H1 (cell line): ENCODE measurements at regions not wholly inside any gene's neighbourhood (a gene's known extent, or its start where the extent isn't known, plus 50 kb on each side); places are given as distances from the start of the nearest gene placed in this dataset.

Source experiments
- CTCF ChIA-PET: fragments of 300-600 bp; sonication (Branson Sonifier 250); formaldehyde crosslinking; loops from one replicate; lab custom pipeline; 2021; ENCODE audit not compliant: partially characterized antibody; lab: Charles Lee
- POLR2A ChIA-PET: fragments of 300-600 bp; sonication (Branson Sonifier 250); formaldehyde crosslinking; loops from one replicate; lab custom pipeline; 2021; ENCODE audit warnings: inconsistent platforms; ENCODE audit not compliant: partially characterized antibody; lab: Charles Lee
- DNase-seq, 2 experiments: peaks; one replicate each; pipeline versions ENCODE4 v3.0.0 to v3.0.0-alpha.2; 2010 to 2022; ENCODE audit warnings: low spot score in 2 of 2, low read depth in 1 of 2, mixed read lengths in 1 of 2
- FAIRE-seq: peaks from 2 replicates; lab custom pipeline; 2011; peaks lifted over from hg19 to GRCh38; lab: Jason Lieb, UNC
- H2AFZ ChIP-seq: 2 replicates; pipeline ENCODE4 v1.8.1; 2012; ENCODE audit warnings: low read length, inconsistent platforms
- H2AK5ac ChIP-seq: 2 replicates; pipeline ENCODE4 v1.6.1; 2013; ENCODE audit warnings: low read depth, low read length
- H2BK120ac ChIP-seq: replicated peaks from 2 replicates; pipeline ENCODE3; 2013; ENCODE audit warnings: low read depth, low read length, inconsistent platforms
- H2BK12ac ChIP-seq: 2 replicates; pipeline ENCODE4 v1.6.1; 2013; ENCODE audit warnings: low read depth, low read length
- H2BK15ac ChIP-seq: 2 replicates; pipeline ENCODE4 v1.6.1; 2013; ENCODE audit warnings: low read length
- H2BK20ac ChIP-seq: 2 replicates; pipeline ENCODE4 v1.6.1; 2013; ENCODE audit warnings: low read length
- H2BK5ac ChIP-seq: 2 replicates; pipeline ENCODE4 v1.6.1; 2013; ENCODE audit warnings: low read depth, low read length
- H3K14ac ChIP-seq: 2 replicates; pipeline ENCODE4 v1.6.1; 2013; ENCODE audit warnings: inconsistent platforms; ENCODE audit not compliant: insufficient read length
- H3K18ac ChIP-seq: 2 replicates; pipeline ENCODE4 v1.6.1; 2013; ENCODE audit warnings: low read length; ENCODE audit errors: extremely low read depth
- H3K23ac ChIP-seq: 2 replicates; pipeline ENCODE4 v1.6.1; 2013; ENCODE audit warnings: inconsistent platforms; ENCODE audit not compliant: insufficient read length
- H3K23me2 ChIP-seq: 2 replicates; pipeline ENCODE4 v1.6.1; 2013; ENCODE audit warnings: low read depth, low read length
- H3K27ac ChIP-seq: 2 replicates; pipeline ENCODE4 v1.6.1; 2011; ENCODE audit warnings: low read depth, low read length, inconsistent platforms
- H3K27me3 ChIP-seq, 4 experiments: replicated peaks in 1 of 4; 1 replicate in 1 of 4; 2 replicates in 3 of 4; pipeline versions ENCODE4 v1.6.1 to v1.8.1; 2011 to 2013; ENCODE audit warnings: low read length in 3 of 4, mild to moderate bottlenecking in 3 of 4, inconsistent platforms in 2 of 4, mixed read lengths in 2 of 4, moderate library complexity in 1 of 4; ENCODE audit not compliant: control insufficient read depth in 3 of 4, insufficient read depth in 3 of 4; ENCODE audit errors: extremely low read depth in 1 of 4
- H3K36me3 ChIP-seq, 4 experiments: 2 replicates each; pipeline versions ENCODE4 v1.6.1 to v1.8.1; 2011 to 2013; ENCODE audit warnings: mild to moderate bottlenecking in 4 of 4, low read length in 3 of 4, moderate library complexity in 2 of 4, control low read depth in 1 of 4, inconsistent platforms in 1 of 4; ENCODE audit not compliant: insufficient read depth in 4 of 4, control insufficient read depth in 2 of 4
- H3K4ac ChIP-seq: replicated peaks from 2 replicates; pipeline ENCODE3; 2013; ENCODE audit warnings: low read length, low read depth, mixed read lengths, inconsistent platforms; ENCODE audit not compliant: insufficient read length
- H3K4me1 ChIP-seq, 4 experiments: replicated peaks in 1 of 4; 1 replicate in 1 of 4; 2 replicates in 3 of 4; pipeline versions ENCODE4 v1.6.1 to v1.8.1; 2011 to 2013; ENCODE audit warnings: low read length in 3 of 4, inconsistent platforms in 2 of 4, mixed read lengths in 1 of 4; ENCODE audit not compliant: insufficient read depth in 4 of 4, control insufficient read depth in 3 of 4
- H3K4me2 ChIP-seq, 2 experiments: 2 replicates each; pipeline versions ENCODE4 v1.6.1 to v1.8.1; 2011 to 2013; ENCODE audit warnings: low read depth in 2 of 2, low read length in 2 of 2, control low read depth in 1 of 2, inconsistent platforms in 1 of 2, mild to moderate bottlenecking in 1 of 2; ENCODE audit not compliant: insufficient read depth in 1 of 2
- H3K4me3 ChIP-seq, 4 experiments: fragments of 200-600, 300-600 bp in 1 of 4; sonication (generic), shearing (Covaris generic), sonication (Bioruptor Twin) in 1 of 4; 2 replicates each; pipeline versions ENCODE4 v1.5.1 to v1.8.1; 2011 to 2016; ENCODE audit warnings: low read length in 4 of 4, low read depth in 3 of 4, control low read depth in 2 of 4, inconsistent platforms in 2 of 4, mild to moderate bottlenecking in 2 of 4, mixed read lengths in 1 of 4, moderate library complexity in 1 of 4; ENCODE audit not compliant: insufficient read depth in 2 of 4; ENCODE audit errors: extremely low read depth in 1 of 4
- H3K56ac ChIP-seq: replicated peaks from 2 replicates; pipeline ENCODE3; 2013; ENCODE audit warnings: low read depth, mild to moderate bottlenecking, mixed read lengths, low read length, inconsistent platforms; ENCODE audit not compliant: insufficient read length
- H3K79me1 ChIP-seq: 2 replicates; pipeline ENCODE4 v1.6.1; 2013; ENCODE audit warnings: low read depth, low read length, control low read depth
- H3K79me2 ChIP-seq, 2 experiments: 2 replicates each; pipeline versions ENCODE4 v1.6.1 to v1.8.1; 2012 to 2013; ENCODE audit warnings: low read length in 2 of 2, mild to moderate bottlenecking in 2 of 2, inconsistent platforms in 1 of 2; ENCODE audit not compliant: insufficient read depth in 2 of 2, control insufficient read depth in 1 of 2
- H3K9ac ChIP-seq, 4 experiments: replicated peaks in 1 of 4; 1 replicate in 1 of 4; 2 replicates in 3 of 4; pipeline versions ENCODE4 v1.6.1 to v1.8.1; 2011 to 2013; ENCODE audit warnings: low read depth in 3 of 4, low read length in 3 of 4, control low read depth in 2 of 4, mild to moderate bottlenecking in 2 of 4, moderate library complexity in 2 of 4, inconsistent platforms in 1 of 4; ENCODE audit errors: extremely low read depth in 1 of 4
- H3K9me3 ChIP-seq, 2 experiments: 2 replicates each; pipeline versions ENCODE4 v1.6.1 to v1.8.1; 2012 to 2013; ENCODE audit warnings: mild to moderate bottlenecking in 2 of 2, moderate library complexity in 2 of 2, control low read depth in 1 of 2, inconsistent platforms in 1 of 2, low read depth in 1 of 2, low read length in 1 of 2, mixed read lengths in 1 of 2; ENCODE audit not compliant: insufficient read depth in 2 of 2
- H4K20me1 ChIP-seq, 2 experiments: replicated peaks in 1 of 2; 2 replicates each; pipeline versions ENCODE3 to v1.8.1; 2011 to 2013; ENCODE audit warnings: inconsistent platforms in 2 of 2, low read length in 2 of 2, mild to moderate bottlenecking in 1 of 2; ENCODE audit not compliant: insufficient read depth in 2 of 2, control insufficient read depth in 1 of 2
- H4K5ac ChIP-seq: 2 replicates; pipeline ENCODE4 v1.6.1; 2013; ENCODE audit warnings: low read length, low read depth, mixed read lengths, inconsistent platforms; ENCODE audit not compliant: insufficient read length
- H4K8ac ChIP-seq: 2 replicates; pipeline ENCODE4 v1.8.0; 2013; ENCODE audit warnings: mild to moderate bottlenecking, moderate library complexity, low read length, inconsistent platforms; ENCODE audit not compliant: insufficient read depth; ENCODE audit errors: extremely low read depth
- H4K91ac ChIP-seq: replicated peaks from 2 replicates; pipeline ENCODE3; 2013; ENCODE audit warnings: low read length, mixed read lengths, inconsistent platforms; ENCODE audit not compliant: insufficient read length
- BACH1 ChIP-seq: IDR thresholded peaks from 2 replicates; pipeline ENCODE4 v1.6.1; 2012; ENCODE audit warnings: low read length, improper control_type of control experiment
- BCL11A ChIP-seq, 2 experiments: IDR thresholded peaks; one replicate each; pipeline ENCODE4 v1.6.1; 2011; ENCODE audit warnings: low read depth in 2 of 2, low read length in 2 of 2, mild to moderate bottlenecking in 2 of 2
- CBX8 ChIP-seq: fragments of 300-800, 300-1000 bp; sonication (generic); IDR thresholded peaks from 2 replicates; pipeline ENCODE4 v1.7.1; 2016; ENCODE audit warnings: low read depth, low read length, borderline replicate concordance
- CHD1 ChIP-seq: IDR thresholded peaks from 2 replicates; pipeline ENCODE4 v1.6.1; 2012; ENCODE audit warnings: low read depth, low read length, improper control_type of control experiment
- CREB1 ChIP-seq: IDR thresholded peaks from 2 replicates; pipeline ENCODE4 v1.6.1; 2012; ENCODE audit warnings: inconsistent platforms
- GABPA ChIP-seq: IDR thresholded peaks from 2 replicates; pipeline ENCODE4 v1.6.1; 2011; ENCODE audit warnings: mild to moderate bottlenecking, low read length, moderate library complexity, borderline replicate concordance; ENCODE audit not compliant: insufficient read depth
- HDAC2 ChIP-seq, 2 experiments: fragments of 300-600 bp in 1 of 2; sonication (generic) in 1 of 2; IDR thresholded peaks; 2 replicates each; pipeline ENCODE4 v1.6.1; 2011 to 2012; ENCODE audit warnings: low read depth in 2 of 2, low read length in 2 of 2, mild to moderate bottlenecking in 2 of 2, moderate library complexity in 2 of 2, borderline replicate concordance in 1 of 2, inconsistent platforms in 1 of 2
- RAD21 ChIP-seq, 2 experiments: IDR thresholded peaks in 1 of 2; conservative IDR thresholded peaks in 1 of 2; 2 replicates each; pipeline ENCODE4 v1.6.1; 2011; ENCODE audit warnings: low read depth in 2 of 2, low read length in 2 of 2, improper control_type of control experiment in 1 of 2, inconsistent platforms in 1 of 2, mild to moderate bottlenecking in 1 of 2, moderate library complexity in 1 of 2
- RBBP5 ChIP-seq: IDR thresholded peaks from 2 replicates; pipeline ENCODE4 v1.7.1; 2012; ENCODE audit warnings: low read depth, mild to moderate bottlenecking, inconsistent platforms, low read length, moderate library complexity, borderline replicate concordance
- SIRT6 ChIP-seq: IDR thresholded peaks from one replicate; pipeline ENCODE4 v1.7.1; 2012; ENCODE audit warnings: low read length, inconsistent platforms
- WGBS, 2 experiments: shearing (Covaris generic) in 1 of 2; methylation state at CpG; one replicate each; pipeline versions ENCODE4 v1.1.6 to v1.1.7; 2013 to 2015; ENCODE audit warnings: low lambda C conversion rate in 2 of 2, mixed read lengths in 2 of 2, inconsistent platforms in 1 of 2, low coverage in 1 of 2, missing lambda C conversion rate in 1 of 2; ENCODE audit not compliant: insufficient replicate concordance in 2 of 2, insufficient coverage in 1 of 2, insufficient read length in 1 of 2; ENCODE audit errors: extremely low coverage in 1 of 2, missing lambda C conversion rate in 1 of 2; 5-methylcytosine and 5-hydroxymethylcytosine counted together
- TF ChIP-seq, protein P1 (sequence below): IDR thresholded peaks from 2 replicates; pipeline ENCODE4 v1.6.1; 2012; ENCODE audit warnings: low read length, inconsistent platforms

GRCh38 chr16:61014869-61015268, 1021.4 kb downstream of the CDH8 start:
- no peak overlapping the region for H3K9ac ChIP-seq
- H3K79me2 ChIP-seq: no peaks in the 10 kb centered on the region
- H3K56ac ChIP-seq: peak overlapping the region; percentile 39
- no peak for FAIRE-seq
- no peak overlapping the region for H2AFZ ChIP-seq
- H2BK120ac ChIP-seq: no peak overlapping the region
- H2BK12ac ChIP-seq: no peak overlapping the region
- no peaks in the 10 kb centered on the region for H4K20me1 ChIP-seq
- no peak overlapping the region for H2BK20ac ChIP-seq
- no peak overlapping the region for H3K4me3 ChIP-seq
- no peaks in the 10 kb centered on the region for H3K36me3 ChIP-seq
- H3K14ac ChIP-seq: no peak overlapping the region
- no peak overlapping the region for H3K27ac ChIP-seq
- H4K8ac ChIP-seq: no peak overlapping the region
- H3K4ac ChIP-seq: no peak overlapping the region
- H3K4me1 ChIP-seq: no peaks in the 10 kb centered on the region
- no peaks in the 10 kb centered on the region; the same call in 1 of the 2 replicates for H3K23me2 ChIP-seq
- no peak overlapping the region for H4K5ac ChIP-seq
- H3K4me2 ChIP-seq: no peak overlapping the region
- H2AK5ac ChIP-seq: no peak overlapping the region
- H3K27me3 ChIP-seq: no peaks in the 10 kb centered on the region
- no peak overlapping the region for H2BK15ac ChIP-seq
- CTCF ChIA-PET: interaction anchor here (1.1 to 1.4 kb wide), 5 partner anchors 9 to 105 kb away, joined by 3 to 7 read pairs (median 4); no protein-coding TSS in a partner anchor
- no peak overlapping the region for H3K18ac ChIP-seq
- POLR2A ChIA-PET: no interaction called here
- H2BK5ac ChIP-seq: no peak overlapping the region
- no peak overlapping the region for H4K91ac ChIP-seq
- no peaks in the 10 kb centered on the region for H3K79me1 ChIP-seq
- WGBS, 2 experiments: 83% methylated on average over 6 of the region's 6 CpGs; no CpG with 5 or more reads in 1 of the 2 experiments
- no peaks in the 10 kb centered on the region for H3K9me3 ChIP-seq
- H3K23ac ChIP-seq: no peak overlapping the region
- peak in 1 of 2 experiments; percentile 65 for DNase-seq
- TF ChIP-seq CREB1: no peak
- no peak for TF ChIP-seq HDAC2 (IDR thresholded peaks at IDR 0.05; ENCODE audit: borderline replicate concordance in 1 of 2, low read depth in 2 of 2, low read length in 2 of 2)
- no peak for TF ChIP-seq CBX8
- TF ChIP-seq, protein P1, sequence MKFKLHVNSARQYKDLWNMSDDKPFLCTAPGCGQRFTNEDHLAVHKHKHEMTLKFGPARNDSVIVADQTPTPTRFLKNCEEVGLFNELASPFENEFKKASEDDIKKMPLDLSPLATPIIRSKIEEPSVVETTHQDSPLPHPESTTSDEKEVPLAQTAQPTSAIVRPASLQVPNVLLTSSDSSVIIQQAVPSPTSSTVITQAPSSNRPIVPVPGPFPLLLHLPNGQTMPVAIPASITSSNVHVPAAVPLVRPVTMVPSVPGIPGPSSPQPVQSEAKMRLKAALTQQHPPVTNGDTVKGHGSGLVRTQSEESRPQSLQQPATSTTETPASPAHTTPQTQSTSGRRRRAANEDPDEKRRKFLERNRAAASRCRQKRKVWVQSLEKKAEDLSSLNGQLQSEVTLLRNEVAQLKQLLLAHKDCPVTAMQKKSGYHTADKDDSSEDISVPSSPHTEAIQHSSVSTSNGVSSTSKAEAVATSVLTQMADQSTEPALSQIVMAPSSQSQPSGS: no peak
- TF ChIP-seq SIRT6: no peak
- no peak for TF ChIP-seq BCL11A (IDR thresholded peaks at IDR 0.05; ENCODE audit: low read depth in 2 of 2, low read length in 2 of 2)
- no peak for TF ChIP-seq GABPA
- peak; percentile 36 to 53; a peak in 3 of 4 replicates for TF ChIP-seq RAD21 (IDR thresholded peaks at IDR 0.05 in 1 of 2, conservative IDR thresholded peaks at IDR 0.05 in 1 of 2; ENCODE audit: low read depth in 2 of 2, low read length in 2 of 2)
- no peak for TF ChIP-seq CHD1
- TF ChIP-seq RBBP5: no peak
- no peak for TF ChIP-seq BACH1
